ENCODE measurements at regions not wholly inside any gene's neighbourhood (a gene's known extent, or its start where the extent isn't known, plus 50 kb on each side); places are given as distances from the start of the nearest gene placed in this dataset.

DNA sequence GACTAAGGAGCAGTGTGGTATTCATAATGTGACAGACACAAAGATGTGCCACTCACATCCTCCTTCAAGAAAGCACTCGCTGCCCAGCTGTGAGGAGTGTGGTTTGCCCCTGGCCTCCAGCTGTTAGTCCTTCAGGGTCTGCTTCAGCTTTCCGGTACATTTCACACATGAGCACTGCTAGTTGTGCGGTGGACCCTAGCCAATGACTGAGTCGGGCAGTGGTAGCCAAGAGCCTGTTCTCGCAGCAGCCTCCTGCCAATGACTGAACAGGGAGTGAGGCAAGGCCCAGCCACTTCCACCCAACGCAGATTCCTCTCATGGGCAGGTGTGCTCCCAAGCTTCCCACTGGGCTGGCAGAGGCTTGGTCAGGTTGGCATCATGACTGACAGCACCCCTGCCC is 254.3 kb downstream of the RBM43 start:
- Histone ChIP-seq H3K9me3 (ENCODE audit: low read depth) (no peaks in the 10 kb centered on the region), H3K4me3 (no peak overlapping the region), H3K27me3 (no peaks in the 10 kb centered on the region), H3K27ac (no peak overlapping the region), H3K4me1 (ENCODE audit: insufficient read depth) (no peaks in the 10 kb centered on the region), H4K20me1 (ENCODE audit: insufficient read depth, poor library complexity, severe bottlenecking) (no peaks in the 10 kb centered on the region), H2AFZ (no peak overlapping the region), H3K4me2 (no peak overlapping the region), H3K36me3 (replicated peaks; ENCODE audit: insufficient read depth, low read depth) (no peaks in the 10 kb centered on the region), H3K9me2 (replicated peaks; ENCODE audit: insufficient read depth) (no peaks in the 10 kb centered on the region), H3K79me2 (no peaks in the 10 kb centered on the region)
- WGBS (ENCODE audit: low lambda C conversion rate, missing lambda C conversion rate): 92% methylated on average over 6 of the region's 6 CpGs
- no peak for DNase-seq (ENCODE audit: low spot score)
- TF ChIP-seq EZH2 (IDR thresholded peaks at IDR 0.05; ENCODE audit: borderline replicate concordance): no peak
- no peak for TF ChIP-seq CTCF (IDR thresholded peaks at IDR 0.05; ENCODE audit: poor library complexity)
- TF ChIP-seq EZH2phosphoT487 (IDR thresholded peaks at IDR 0.05; ENCODE audit: low read depth, severe bottlenecking, unreplicated experiment): no peak

GRCh38 chr2:151002959-151003600 is 258.6 kb downstream of the RBM43 start:
- Histone ChIP-seq H3K9me3 (ENCODE audit: low read depth) (no peaks in the 10 kb centered on the region), H3K9me2 (replicated peaks; ENCODE audit: insufficient read depth) (no peaks in the 10 kb centered on the region), H3K4me1 (ENCODE audit: insufficient read depth) (no peaks in the 10 kb centered on the region), H3K79me2 (no peaks in the 10 kb centered on the region), H2AFZ (no peak overlapping the region), H3K36me3 (replicated peaks; ENCODE audit: insufficient read depth, low read depth) (no peaks in the 10 kb centered on the region), H3K27me3 (no peaks in the 10 kb centered on the region), H3K27ac (no peak overlapping the region), H4K20me1 (ENCODE audit: insufficient read depth, poor library complexity, severe bottlenecking) (no peaks in the 10 kb centered on the region), H3K4me3 (no peak overlapping the region), H3K4me2 (no peak overlapping the region)
- 96% methylated on average over 5 of the region's 5 CpGs for WGBS (ENCODE audit: low lambda C conversion rate, missing lambda C conversion rate)
- no peak for TF ChIP-seq EZH2 (IDR thresholded peaks at IDR 0.05; ENCODE audit: borderline replicate concordance)
- TF ChIP-seq EZH2phosphoT487 (IDR thresholded peaks at IDR 0.05; ENCODE audit: low read depth, severe bottlenecking, unreplicated experiment): no peak
- no peak for TF ChIP-seq CTCF (IDR thresholded peaks at IDR 0.05; ENCODE audit: poor library complexity)
- no peak for DNase-seq (ENCODE audit: low spot score)

- no peaks in the 10 kb centered on the region for H4K20me1 ChIP-seq (ENCODE audit: insufficient read depth, poor library complexity, severe bottlenecking)
- no peaks in the 10 kb centered on the region for H3K27me3 ChIP-seq
- no peaks in the 10 kb centered on the region for H3K9me3 ChIP-seq (ENCODE audit: low read depth)
- no peak overlapping the region for H2AFZ ChIP-seq
- no peaks in the 10 kb centered on the region for H3K36me3 ChIP-seq (replicated peaks; ENCODE audit: insufficient read depth, low read depth)
- DNase-seq (ENCODE audit: low spot score): no peak
- TF ChIP-seq CTCF (IDR thresholded peaks at IDR 0.05; ENCODE audit: poor library complexity): no peak
- no peak for TF ChIP-seq EZH2phosphoT487 (IDR thresholded peaks at IDR 0.05; ENCODE audit: low read depth, severe bottlenecking, unreplicated experiment)
- TF ChIP-seq EZH2 (IDR thresholded peaks at IDR 0.05; ENCODE audit: borderline replicate concordance): no peak
- 61% methylated on average over 7 of the region's 7 CpGs for WGBS (ENCODE audit: low lambda C conversion rate, missing lambda C conversion rate)
- H3K79me2 ChIP-seq: no peaks in the 10 kb centered on the region
- H3K9me2 ChIP-seq (replicated peaks; ENCODE audit: insufficient read depth): no peaks in the 10 kb centered on the region
- no peak overlapping the region for H3K4me2 ChIP-seq
- no peak overlapping the region for H3K27ac ChIP-seq
- H3K4me3 ChIP-seq: no peak overlapping the region
- H3K4me1 ChIP-seq (ENCODE audit: insufficient read depth): peaks cover 17% of the 10 kb centered on the region
Measured at GRCh38 chr2:150997702-150998440, 263.8 kb downstream of the RBM43 start.
